ENCODE measurements at regions not wholly inside any gene's neighbourhood (a gene's known extent, or its start where the extent isn't known, plus 50 kb on each side); places are given as distances from the start of the nearest gene placed in this dataset.
"Not testable (repeated sequence)": the region's sequence is repeated elsewhere in the genome, so short reads cannot be mapped to it uniquely, and the experiment has no call there.

DNA sequence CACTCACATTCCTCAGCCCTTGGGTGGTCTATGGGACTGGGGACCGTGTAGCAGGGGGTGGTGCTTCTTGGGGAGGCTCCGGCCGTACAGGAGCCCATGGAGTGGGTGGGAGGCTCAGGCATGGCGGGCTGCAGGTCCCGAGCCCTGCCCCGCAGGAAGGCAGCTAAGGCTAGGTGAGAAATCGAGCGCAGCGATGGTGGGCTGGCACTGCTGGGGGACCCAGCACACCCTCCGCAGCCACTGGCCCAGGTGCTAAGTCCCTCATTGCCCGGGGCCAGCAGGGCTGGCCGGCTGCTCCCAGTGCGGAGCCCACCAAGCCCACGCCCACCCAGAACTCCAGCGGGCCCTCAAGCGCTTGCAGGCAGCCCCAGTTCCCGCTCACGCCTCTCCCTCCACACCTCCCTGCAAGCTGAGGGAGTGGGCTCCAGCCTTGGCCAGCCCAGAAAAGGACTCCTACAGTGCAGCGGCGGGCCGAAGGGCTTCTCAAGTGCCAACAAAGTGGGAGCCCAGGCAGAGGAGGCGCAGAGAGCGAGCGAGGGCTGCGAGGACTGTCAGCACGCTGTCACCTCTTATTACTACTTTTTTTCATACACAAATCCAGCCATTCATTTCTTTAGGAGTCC, 613.3 kb upstream of the LUZP2 start:
- DNase-seq (ENCODE audit: low read depth, low spot score); H3K27ac ChIP-seq: not testable (repeated sequence)

DNA sequence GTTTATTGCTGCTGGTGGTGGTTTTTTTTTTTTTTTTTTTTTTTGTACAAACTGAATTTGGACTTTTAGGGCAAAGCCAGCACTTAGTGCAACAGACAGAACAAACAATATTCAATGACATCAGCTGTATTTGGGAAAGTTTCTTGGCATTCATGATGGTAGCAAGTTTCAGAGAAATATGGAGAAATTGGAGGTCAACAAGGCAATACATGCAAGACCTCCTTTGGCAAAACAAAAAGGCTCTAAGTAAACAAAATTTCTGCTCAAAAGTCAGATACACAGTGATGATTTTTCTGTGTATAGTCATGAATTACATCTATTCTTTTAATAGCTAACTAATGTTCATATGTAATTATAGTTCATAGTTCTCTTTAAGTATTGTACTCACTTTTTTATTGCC, 612.5 kb upstream of the LUZP2 start:
- no peak overlapping the region for H3K27ac ChIP-seq
- DNase-seq (ENCODE audit: low read depth, low spot score): no peak

DNA sequence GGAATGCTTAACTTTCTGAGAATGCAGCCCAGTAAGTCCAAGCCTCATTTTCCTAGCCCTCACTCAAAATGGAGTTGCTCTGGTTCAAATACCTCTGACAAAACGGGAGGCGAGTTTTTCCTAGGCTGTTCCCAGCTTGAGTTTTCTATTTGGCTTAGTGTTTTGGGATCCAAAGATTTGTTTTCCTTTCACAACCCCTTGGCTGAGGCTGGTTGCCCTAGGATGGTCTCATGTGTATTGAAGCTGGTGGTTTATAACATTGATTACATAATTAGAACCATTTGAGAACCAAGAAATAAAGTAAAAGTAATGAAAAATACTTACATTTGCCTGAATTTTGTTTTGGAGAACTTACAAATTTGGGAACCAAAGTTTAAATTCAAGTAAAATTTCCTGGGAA, 611.1 kb upstream of the LUZP2 start:
- DNase-seq (ENCODE audit: low read depth, low spot score): no peak
- H3K27ac ChIP-seq: no peak overlapping the region

DNA sequence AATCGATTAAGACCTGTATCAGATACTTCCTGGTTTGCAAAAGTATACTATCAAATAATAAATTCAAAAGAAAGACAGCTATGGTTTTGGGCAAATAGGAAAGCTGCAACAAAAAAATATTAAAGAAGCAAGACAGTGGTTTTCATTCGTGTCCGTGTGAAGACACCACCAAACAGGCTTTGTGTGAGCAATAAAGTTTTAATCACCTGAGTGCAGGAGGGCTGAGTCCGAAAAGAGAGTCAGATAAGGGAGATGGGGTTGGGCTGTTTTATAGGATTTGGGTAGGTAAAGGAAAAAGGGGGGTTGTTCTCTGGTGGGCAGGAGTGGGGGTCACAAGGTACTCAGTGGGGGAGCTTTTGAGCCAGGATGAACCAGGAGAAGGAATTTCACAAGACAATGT, 609.7 kb upstream of the LUZP2 start:
- H3K27ac ChIP-seq; DNase-seq (ENCODE audit: low read depth, low spot score): not testable (repeated sequence)

DNA sequence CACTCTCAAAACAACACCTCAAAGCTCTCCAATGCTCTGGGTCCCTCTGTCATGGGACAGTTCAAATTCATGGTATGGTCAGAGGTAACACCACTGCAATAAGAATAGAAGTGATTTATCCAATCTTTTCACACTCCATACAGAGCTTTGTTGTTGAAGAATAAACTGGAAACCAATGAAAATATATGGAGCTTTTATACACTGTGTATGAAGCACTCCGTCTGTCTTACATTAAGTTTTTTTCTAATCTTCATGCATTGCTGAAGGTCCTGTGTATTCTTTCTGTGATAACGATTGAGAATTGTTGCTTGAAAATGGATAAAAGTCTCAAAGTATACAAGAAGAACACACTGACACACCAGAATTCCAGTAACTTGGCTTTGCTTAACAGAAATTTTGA, 603.7 kb upstream of the LUZP2 start:
- DNase-seq (ENCODE audit: low read depth, low spot score): no peak

DNA sequence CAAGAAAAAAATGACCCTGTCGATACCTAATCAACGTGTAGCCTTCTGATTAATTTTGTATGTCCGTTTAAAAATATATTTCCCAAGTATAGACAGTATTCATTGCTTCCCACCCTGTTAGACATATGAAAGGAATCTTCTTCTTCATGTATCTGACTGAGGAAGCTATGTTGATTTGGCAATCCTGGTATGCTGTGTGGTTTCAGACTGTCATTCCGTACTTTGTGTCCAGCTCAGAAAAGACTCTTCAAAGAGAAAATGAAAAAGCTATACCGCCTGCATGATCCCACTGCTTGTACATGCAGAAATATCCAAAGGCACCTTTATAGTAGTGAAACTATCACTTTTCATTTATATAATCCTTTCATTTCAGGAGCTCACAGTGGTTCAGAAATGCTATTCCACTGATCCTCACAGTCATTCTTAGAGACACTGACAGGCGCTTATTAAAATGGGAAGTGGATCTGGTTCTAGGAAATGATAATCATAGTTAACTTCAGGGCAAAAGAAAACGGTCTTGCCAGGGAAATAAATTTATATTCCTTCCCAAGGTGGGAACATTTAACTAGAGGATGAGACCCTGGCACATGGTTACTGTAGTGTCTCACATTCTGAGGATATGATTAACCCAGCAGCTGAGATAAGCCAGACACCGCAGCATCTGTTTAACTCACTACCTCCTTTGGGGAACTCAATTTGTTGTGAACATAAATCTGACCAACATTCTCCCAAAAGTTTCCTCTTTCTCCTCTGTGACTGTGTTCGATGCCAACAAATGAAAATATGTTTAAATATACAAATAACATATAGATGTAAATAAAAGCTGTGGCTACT, 599.2 kb upstream of the LUZP2 start:
- H3K27ac ChIP-seq: no peak overlapping the region
- no peak for DNase-seq (ENCODE audit: low read depth, low spot score)

More for the DNA sequence above, 603.7 kb upstream of the LUZP2 start:
- no peak overlapping the region for H3K27ac ChIP-seq

DNA sequence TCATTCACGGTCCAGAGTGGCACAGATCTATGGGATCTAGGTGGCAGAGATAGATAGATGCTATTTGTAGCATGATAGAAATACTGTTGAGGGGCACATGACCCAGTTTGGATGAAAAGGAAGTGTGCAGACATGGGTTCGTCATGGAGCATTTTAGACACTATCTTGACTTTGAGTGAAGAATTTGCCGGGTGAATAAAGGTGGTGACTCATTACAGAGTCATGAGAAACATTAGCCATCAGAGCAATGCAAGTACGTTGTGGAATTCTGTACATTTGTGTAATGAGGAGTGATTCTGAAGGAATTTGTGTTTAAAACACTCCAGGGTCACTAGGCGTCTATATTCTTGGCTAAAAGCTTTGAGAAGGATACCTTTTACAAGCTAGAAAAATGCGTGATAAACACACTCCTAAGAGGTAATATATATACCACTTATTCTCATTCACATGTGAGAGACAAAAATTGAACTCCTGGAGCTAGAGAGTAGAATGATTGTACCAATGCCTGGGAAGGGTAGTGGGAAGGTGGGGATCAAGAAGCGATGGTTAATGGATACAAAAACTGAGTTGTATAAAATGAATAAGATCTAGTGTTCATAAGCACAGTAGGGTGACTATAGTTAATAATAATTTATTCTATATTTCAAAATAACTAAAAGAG, 593.7 kb upstream of the LUZP2 start:
- DNase-seq (ENCODE audit: low read depth, low spot score): no peak
- no peak overlapping the region for H3K27ac ChIP-seq

DNA sequence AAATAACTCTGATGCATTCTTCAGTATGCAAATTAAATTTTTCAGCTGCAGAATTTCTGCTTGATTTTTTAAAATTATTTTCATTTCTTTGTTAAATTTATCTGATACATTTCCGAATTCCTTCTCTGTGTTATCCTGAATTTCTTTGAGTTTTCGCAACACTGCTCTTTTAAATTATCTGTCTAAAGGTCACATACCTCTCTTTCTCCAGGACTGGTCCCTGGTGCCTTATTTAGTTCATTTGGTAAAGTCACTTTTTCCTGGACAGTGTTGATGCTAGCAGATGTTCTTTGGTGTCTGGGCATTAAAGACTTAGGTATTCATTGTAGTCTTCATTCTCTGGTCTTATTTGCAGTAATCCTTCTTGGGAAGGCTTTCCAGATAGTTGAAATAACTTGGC, 577.4 kb upstream of the LUZP2 start:
- no peak for DNase-seq (ENCODE audit: low read depth, low spot score)

DNA sequence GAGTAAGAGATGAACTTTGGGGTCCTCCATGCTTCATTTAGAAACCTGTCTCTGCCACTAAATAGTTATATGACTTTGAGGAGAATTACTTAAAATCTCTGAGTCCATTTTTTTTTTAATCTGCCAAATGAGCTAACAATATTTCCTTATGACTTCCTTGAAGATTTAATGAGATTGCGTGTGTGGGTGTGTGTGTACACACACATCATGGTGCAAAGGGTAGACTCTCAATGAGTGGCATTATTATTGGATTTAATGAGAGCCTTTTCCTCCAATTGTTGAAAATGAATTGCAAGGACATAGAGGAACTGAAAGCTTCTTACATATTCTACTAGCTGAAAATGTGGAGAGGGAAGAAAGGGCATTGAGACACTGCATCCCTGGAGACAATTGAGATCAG, 573.5 kb upstream of the LUZP2 start:
- H3K27ac ChIP-seq: no peak overlapping the region
- no peak for DNase-seq (ENCODE audit: low read depth, low spot score)

More for the DNA sequence above, 577.4 kb upstream of the LUZP2 start:
- no peak overlapping the region for H3K27ac ChIP-seq

DNA sequence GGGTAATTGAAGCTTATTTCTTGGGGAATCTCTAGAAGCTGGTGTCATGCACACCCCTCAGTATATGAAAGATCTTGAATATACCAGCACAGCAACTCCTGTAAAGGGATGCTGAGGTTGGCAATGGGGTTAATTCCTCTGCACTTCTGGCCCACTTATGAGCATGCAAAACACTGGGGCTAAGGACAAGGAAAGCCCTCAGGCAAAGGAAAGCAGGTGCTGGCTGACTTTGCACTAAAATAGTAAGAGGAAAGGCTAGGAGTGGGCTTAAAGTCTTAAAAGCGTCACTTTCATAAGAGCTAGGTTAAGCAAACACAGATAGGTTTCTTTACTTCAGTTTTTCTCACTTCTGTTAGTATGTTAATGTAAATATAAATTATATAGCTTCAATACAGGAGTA, 572.6 kb upstream of the LUZP2 start:
- DNase-seq (ENCODE audit: low read depth, low spot score): no peak
- no peak overlapping the region for H3K27ac ChIP-seq

DNA sequence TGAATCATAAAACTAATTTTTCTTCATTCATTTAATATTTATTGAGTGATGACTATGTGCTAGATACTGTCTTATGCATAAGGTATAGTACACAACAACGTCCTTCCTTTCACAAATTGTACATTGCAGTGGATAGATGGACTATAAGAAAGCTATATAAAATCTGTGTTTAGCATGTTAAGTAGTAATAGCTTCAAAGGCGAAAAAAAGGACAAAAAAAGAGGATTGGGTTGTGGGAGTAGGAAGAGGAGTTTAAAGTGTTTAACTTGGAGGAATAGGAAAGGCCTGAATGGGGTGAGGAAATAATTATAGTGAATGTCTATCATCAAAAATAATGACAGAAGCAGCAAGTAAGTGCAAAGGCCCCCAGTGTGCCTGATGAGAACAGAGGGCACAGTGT, 565.4 kb upstream of the LUZP2 start:
- no peak for DNase-seq (ENCODE audit: low read depth, low spot score)
- no peak overlapping the region for H3K27ac ChIP-seq

DNA sequence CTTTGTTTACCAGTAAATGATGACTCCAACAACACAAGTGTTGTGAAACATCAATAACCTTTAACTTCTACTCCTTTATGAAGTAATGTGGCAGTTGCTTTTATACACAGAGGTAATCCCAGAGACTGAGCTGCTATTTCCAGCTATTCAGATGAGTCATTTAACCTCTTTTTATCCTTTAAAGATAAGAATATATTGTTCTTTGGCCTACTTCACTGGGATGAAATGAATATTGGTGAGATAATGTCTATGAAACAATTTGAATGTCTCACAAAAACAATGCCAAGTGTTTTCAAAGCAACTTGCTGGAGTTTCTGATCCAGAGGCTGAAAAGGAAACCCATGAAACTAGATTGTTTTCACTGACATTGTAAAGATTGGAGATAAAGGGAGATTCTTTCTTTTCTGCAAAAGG, 564.4 kb upstream of the LUZP2 start:
- H3K27ac ChIP-seq: no peak overlapping the region

DNA sequence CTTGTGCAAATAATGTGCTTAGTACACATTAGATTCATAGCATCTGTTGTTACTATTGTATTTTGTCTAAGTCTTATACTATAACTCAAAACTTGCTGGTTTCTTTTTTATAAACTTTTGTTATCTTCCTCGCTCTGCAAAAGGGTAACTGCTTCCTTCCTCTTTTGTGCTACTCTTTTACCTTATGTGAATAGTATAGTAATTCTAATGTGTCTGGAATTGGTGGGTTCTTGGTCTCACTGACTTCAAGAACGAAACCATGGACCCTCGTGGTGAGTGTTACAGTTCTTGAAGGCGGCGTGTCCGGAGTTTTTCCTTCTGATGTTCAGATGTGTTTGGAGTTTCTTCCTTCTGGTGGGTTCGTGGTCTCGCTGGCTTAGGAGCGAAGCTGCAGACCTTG, 563.1 kb upstream of the LUZP2 start:
- no peak overlapping the region for H3K27ac ChIP-seq
- no peak for DNase-seq (ENCODE audit: low read depth, low spot score)

More for the DNA sequence above, 564.4 kb upstream of the LUZP2 start:
- no peak for DNase-seq (ENCODE audit: low read depth, low spot score)

DNA sequence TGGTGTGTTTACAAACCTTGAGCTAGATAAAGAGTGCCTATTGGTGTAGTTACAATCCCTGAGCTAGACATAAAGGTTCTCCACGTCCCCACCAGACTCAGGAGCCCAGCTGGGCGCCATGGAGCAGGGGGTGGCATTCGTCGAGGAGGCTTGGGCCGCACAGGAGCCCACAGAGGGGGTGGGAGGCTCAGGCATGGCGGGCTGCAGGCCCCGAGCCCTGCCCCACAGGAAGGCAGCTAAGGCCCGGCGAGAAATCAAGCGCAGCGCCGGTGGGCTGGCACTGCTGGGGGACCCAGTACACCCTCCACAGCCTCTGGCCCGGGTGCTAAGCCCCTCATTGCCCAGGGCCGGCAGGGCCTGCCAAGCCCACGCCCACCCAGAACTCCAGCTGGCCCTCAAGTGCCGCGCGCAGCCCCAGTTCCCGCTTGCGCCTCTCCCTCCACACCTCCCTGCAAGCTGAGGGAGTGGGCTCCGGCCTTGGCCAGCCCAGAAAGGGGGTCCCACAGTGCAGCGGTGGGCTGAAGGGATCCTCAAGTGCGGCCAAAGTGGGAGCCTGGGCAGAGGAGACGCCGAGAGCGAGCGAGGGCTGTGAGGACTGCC, 562.1 kb upstream of the LUZP2 start:
- not testable (repeated sequence) for DNase-seq (ENCODE audit: low read depth, low spot score); H3K27ac ChIP-seq

DNA sequence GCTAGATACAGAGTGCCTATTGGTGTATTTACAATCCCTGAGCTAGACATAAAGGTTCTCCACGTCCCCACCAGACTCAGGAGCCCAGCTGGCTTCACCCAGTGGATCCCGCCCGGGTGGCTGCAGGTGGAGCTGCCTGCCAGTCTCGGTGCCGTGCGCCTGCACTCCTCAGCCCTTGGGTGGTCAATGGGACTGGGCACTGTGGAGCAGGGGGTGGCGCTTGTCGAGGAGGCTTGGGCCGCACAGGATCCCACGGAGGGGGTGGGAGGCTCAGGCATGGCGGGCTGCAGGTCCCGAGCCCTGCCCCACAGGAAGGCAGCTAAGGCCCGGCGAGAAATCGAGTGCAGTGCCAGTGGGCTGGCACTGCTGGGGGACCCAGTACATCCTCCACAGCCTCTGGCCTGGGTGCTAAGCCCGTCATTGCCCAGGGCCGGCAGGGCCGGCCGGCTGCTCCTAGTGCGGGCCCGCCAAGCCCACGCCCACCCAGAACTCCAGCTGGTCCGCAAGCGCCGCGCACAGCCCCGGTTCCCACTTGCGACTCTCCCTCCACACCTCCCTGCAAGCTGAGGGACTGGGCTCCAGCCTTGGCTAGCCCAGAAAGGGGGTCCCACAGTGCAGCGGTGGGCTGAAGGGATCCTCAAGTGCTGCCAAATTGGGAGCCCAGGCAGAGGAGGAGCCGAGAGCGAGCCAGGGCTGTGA, 554.6 kb upstream of the LUZP2 start:
- not testable (repeated sequence) for DNase-seq (ENCODE audit: low read depth, low spot score); H3K27ac ChIP-seq

DNA sequence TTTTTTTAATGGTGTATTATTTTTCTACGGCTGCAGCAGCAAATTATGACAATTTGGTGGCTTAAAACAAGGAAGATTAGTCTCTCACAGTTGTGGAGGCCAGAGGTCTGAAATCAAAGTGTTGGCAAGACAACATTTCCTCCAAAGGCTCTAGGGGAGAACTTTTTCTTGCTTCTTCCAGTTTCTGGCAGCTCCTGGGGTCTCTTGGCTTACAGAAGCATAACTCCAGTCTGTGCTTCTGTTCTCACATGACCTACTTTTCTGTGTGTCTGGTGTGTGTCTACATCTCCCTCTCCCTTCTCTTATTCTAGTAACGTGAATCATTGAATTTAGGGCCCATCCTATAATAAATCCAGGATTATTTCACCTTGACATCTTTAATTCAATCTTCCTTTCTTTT, 551.9 kb upstream of the LUZP2 start:
- no peak overlapping the region for H3K27ac ChIP-seq
- DNase-seq (ENCODE audit: low read depth, low spot score): no peak

DNA sequence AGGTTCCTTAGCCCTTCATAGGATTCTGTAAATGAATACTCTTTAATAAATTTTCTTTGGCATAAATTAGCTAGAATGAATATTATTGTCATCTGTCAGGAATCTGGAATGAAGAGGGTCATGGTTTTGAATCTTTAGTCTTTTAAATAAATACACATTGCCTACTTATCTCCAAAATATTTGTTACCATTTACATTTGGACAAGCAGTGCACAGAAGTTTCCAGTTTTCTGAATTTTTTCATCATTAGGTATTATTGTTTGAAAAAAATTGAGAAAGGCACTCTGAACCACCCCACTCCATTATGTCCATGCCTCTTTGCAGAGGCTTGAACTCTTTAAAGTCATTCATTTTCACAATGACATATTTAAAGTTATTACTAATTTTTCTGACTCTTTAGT, 549.0 kb upstream of the LUZP2 start:
- H3K27ac ChIP-seq: no peak overlapping the region
- no peak for DNase-seq (ENCODE audit: low read depth, low spot score)

DNA sequence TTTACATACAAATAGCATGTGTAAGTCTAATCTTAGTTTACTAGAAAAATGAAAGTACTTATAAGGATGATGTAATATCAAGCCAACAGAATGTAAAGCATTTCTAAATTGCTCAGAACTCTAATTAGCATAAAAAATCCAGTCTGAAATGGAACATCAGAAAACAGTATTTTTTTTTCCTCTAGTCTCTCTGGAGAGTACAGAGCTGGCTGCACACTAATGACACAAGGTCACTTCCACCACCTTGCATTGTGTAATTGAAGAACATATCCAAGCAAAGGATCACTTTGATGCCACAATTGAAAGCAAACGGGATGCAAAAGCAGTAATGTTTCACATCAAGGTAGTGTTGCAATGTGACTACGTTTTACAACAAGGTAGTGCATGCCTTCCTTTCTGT, 548.0 kb upstream of the LUZP2 start:
- no peak for DNase-seq (ENCODE audit: low read depth, low spot score)
- H3K27ac ChIP-seq: no peak overlapping the region

DNA sequence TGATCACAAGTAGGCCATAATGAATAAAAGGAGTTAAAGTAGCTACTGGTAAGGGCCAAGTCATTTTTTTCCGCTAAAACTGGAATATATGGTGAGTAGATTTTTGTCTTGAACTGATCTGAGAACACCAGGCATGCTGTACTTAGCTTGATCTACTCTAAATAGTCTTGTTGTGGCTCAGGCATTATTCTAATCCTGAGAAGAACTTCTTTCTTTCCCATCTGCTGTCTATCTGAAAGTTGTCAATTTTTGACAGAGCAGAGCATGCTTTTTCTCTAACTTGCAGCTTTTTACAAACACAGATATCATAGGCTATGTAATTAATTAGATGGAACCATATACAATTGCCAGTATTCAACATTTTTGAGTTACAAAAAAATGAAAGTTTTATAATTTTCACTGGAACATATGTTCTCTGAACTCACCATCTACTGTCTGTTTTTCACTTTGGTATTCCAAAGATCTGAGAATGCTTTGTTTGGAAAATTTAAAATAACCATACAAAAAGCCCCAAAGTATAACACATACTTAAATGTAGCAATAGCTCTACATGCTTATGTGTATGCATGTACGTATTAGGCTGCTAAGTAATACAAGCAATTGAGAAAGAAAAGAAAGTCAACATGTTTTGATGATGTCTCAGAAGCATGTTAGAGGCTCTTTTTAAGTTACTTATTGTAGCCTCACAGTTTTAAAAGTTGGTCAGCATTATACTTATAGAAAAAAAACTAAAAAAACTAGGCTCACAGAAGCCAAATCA, 542.7 kb upstream of the LUZP2 start:
- no peak overlapping the region for H3K27ac ChIP-seq
- DNase-seq (ENCODE audit: low read depth, low spot score): no peak

DNA sequence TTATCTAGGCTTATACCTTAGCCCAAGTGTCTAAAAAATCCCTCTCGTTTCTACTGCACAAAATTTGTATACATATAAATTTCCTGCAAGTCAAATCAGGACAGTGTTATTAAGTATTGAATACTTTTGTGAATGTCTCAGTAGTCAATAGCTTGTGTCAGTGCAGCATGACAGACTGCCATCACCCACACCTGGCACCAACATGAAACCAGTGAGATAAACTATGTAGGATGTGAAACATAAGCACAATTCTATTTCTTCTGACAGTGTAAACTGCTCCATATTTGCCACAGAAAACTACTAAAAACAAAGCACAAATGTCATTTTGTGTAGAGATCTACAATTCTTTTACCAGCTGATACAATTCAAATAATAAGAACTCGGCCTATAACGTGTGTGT, 542.1 kb upstream of the LUZP2 start:
- H3K27ac ChIP-seq: no peak overlapping the region

More for the DNA sequence above, 542.1 kb upstream of the LUZP2 start:
- no peak for DNase-seq (ENCODE audit: low read depth, low spot score)

Measured in epithelial cell of prostate (primary cell).